ENCODE measurements at regions not wholly inside any gene's neighbourhood (a gene's known extent, or its start where the extent isn't known, plus 50 kb on each side); places are given as distances from the start of the nearest gene placed in this dataset.

- TF ChIP-seq USF2 (IDR thresholded peaks at IDR 0.05; ENCODE audit: low read length) (no peak), CREB1 (IDR thresholded peaks at IDR 0.05) (no peak), TAF7 (optimal IDR thresholded peaks at IDR 0.05; ENCODE audit: borderline replicate concordance, low read depth, low read length) (no peak), RBBP5 (IDR thresholded peaks at IDR 0.05; ENCODE audit: borderline replicate concordance, low read depth, low read length) (no peak), JUN (IDR thresholded peaks at IDR 0.05; ENCODE audit: low read depth, low read length) (peak; percentile 56; the same call in 1 of the 2 replicates), EZH2 (IDR thresholded peaks at IDR 0.05; ENCODE audit: low read depth, low read length, severe bottlenecking) (no peak), ZNF274 (IDR thresholded peaks at IDR 0.05; ENCODE audit: borderline replicate concordance, extremely low read depth, low read length) (no peak), SRF (IDR thresholded peaks at IDR 0.05; ENCODE audit: low read depth, low read length) (no peak), MAX (IDR thresholded peaks at IDR 0.05) (no peak), ATF2 (IDR thresholded peaks at IDR 0.05; ENCODE audit: low read length) (peak; percentile 82), RXRA (IDR thresholded peaks at IDR 0.05; ENCODE audit: insufficient read depth, low read depth, low read length) (no peak), POU5F1 (IDR thresholded peaks at IDR 0.05; ENCODE audit: low read depth, low read length) (no peak), POLR2AphosphoS5 (IDR thresholded peaks at IDR 0.05; ENCODE audit: low read depth, low read length) (no peak), NRF1 (IDR thresholded peaks at IDR 0.05; ENCODE audit: low read depth, low read length) (no peak)
Measured at GRCh38 chr3:76369170-76369569, 583.8 kb upstream of the ZNF717 start (continued).

Measured in H1 (cell line).